ENCODE measurements at regions not wholly inside any gene's neighbourhood (a gene's known extent, or its start where the extent isn't known, plus 50 kb on each side); places are given as distances from the start of the nearest gene placed in this dataset.

DNA sequence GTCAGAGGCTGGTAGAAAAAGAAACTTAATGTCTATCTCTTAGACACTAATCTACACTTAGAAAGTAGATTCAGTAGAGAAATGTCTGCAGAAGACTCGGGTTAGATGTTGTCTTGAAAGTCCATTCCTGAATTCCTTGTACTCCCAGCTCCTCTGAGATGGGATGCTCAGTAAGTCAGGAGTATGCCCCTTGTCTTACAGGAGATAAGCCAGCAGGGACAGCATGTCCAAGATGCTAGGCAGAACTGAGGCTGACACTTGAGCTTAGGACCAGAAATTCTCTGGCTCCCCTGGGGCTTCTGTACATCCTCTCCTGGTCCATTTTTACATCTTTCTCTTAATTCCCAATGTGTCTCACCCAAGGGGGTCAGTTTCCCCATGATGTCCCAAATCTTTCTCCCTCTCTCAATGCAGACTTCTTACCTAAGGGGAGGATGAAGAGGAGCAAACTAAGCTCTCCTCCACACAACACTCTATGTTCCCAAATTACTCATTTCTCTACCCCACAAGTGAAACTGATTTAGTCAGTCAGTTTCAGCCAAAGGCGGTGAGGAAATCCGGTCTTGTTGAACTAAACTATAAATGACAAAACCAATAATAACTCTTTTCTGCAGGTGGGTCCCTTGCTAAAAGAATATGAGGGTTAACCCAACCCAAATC is 558.2 kb upstream of the DIPK2B start:
- dilution Hi-C loops (cut with HindIII; ENCODE audit: low sequenced_read_pairs, unreplicated experiment) (no loop called here), in situ Hi-C loops (cut with MboI; ENCODE audit: low sequenced_read_pairs) (no loop called here), intact Hi-C loops (cut with micrococcal nuclease) (no loop called here)
- H3K9me1 ChIP-seq (ENCODE audit: insufficient read depth, low read length) = no peaks in the 10 kb centered on the region
- ATAC-seq (ENCODE audit: low read depth) (peak; percentile 34), DNase-seq (peak; percentile 49)
- POLR2A ChIA-PET (ENCODE audit: unreplicated experiment) = interaction anchor here (0.8 kb wide), 1 partner anchor 11 kb away, joined by 6 read pairs; no protein-coding TSS in a partner anchor
- H4K5ac ChIP-seq (ENCODE audit: low read depth, low read length) = peak overlapping the region; percentile 76; the same call in 1 of the 2 replicates
- peak overlapping the region; percentile 88 for H3K4ac ChIP-seq (ENCODE audit: low read depth, low read length)
- H2BK15ac ChIP-seq (ENCODE audit: low read depth, low read length) = peak overlapping the region; percentile 40; the same call in 1 of the 3 replicates
- H3K79me1 ChIP-seq (ENCODE audit: low read depth in 1 of 2, low read length in 2 of 2) = no peaks in the 10 kb centered on the region; a peak in 3 of 4 replicates
- no peak overlapping the region for H3K4me3 ChIP-seq (ENCODE audit: insufficient read depth, low read depth, low read length)
- no peaks in the 10 kb centered on the region for H3K27me3 ChIP-seq (ENCODE audit: control insufficient read depth, insufficient read depth, low read length)
- TF ChIP-seq POLR2A (IDR thresholded peaks at IDR 0.05; ENCODE audit: low read depth, low read length) (peak; percentile 57; the same call in 1 of the 2 replicates), SMC3 (IDR thresholded peaks at IDR 0.05; ENCODE audit: low read depth, low read length) (no peak)
- no TSS peak for BruUV-seq (replicated peaks)
- H4K91ac ChIP-seq (ENCODE audit: insufficient read depth, low read depth, low read length) = peak overlapping the region; percentile 76
- peak overlapping the region; percentile 74 for H3K23ac ChIP-seq (ENCODE audit: low read depth, low read length)
- peak overlapping the region; percentile 78 for H3K4me2 ChIP-seq (ENCODE audit: low read depth, low read length)
- CTCF ChIA-PET = interaction anchor here (0.5 to 1.4 kb wide), 3 partner anchors 11 to 689 kb away, joined by 3 to 7 read pairs (median 6); no protein-coding TSS in a partner anchor
- no peaks in the 10 kb centered on the region for H3K9me3 ChIP-seq (ENCODE audit: control insufficient read depth, insufficient read depth, low read length)
- peak overlapping the region; percentile 59 for H2AK5ac ChIP-seq (ENCODE audit: low read depth, low read length)
- H2BK5ac ChIP-seq (ENCODE audit: low read depth, low read length, poor library complexity, severe bottlenecking) = peak overlapping the region; percentile 92
- peak overlapping the region; percentile 56 for H3K9ac ChIP-seq (ENCODE audit: low read depth, low read length)
- peak overlapping the region; percentile 94 for H3K27ac ChIP-seq (ENCODE audit: insufficient read depth, low read length)
- peak overlapping the region; percentile 72; the same call in 1 of the 2 replicates for H2BK20ac ChIP-seq (ENCODE audit: low read depth, low read length)
- H3K14ac ChIP-seq (replicated peaks; ENCODE audit: low read depth, low read length) = peak overlapping the region; percentile 85
- peak overlapping the region; percentile 81 for H2BK120ac ChIP-seq (ENCODE audit: low read depth, low read length)
- peaks cover 47% of the 10 kb centered on the region for H4K20me1 ChIP-seq (ENCODE audit: insufficient read depth, low read length)
- H3K18ac ChIP-seq (ENCODE audit: low read depth, low read length) = peak overlapping the region; percentile 71; the same call in 1 of the 2 replicates
- H2AFZ ChIP-seq (replicated peaks; ENCODE audit: low read length, poor library complexity) = no peak overlapping the region
- no CpG with 5 or more reads among the region's 3 CpGs for WGBS, 2 experiments (ENCODE audit: extremely low coverage in 2 of 2, insufficient read length in 1 of 2)
- peaks cover 11% of the 10 kb centered on the region for H3K4me1 ChIP-seq (ENCODE audit: control insufficient read depth, insufficient read depth, low read length)
- no peak overlapping the region for H2AK9ac ChIP-seq (replicated peaks; ENCODE audit: low read depth, low read length, poor library complexity)
- peak overlapping the region; percentile 16 to 68; a peak in 3 of 4 replicates for H4K8ac ChIP-seq (ENCODE audit: low read depth in 2 of 2, low read length in 2 of 2)
- peak overlapping the region; percentile 46 for H3K56ac ChIP-seq (ENCODE audit: extremely low read depth, insufficient read depth, low read length)
- peaks cover 23% of the 10 kb centered on the region for H3K36me3 ChIP-seq (ENCODE audit: control insufficient read depth, insufficient read depth, low read length)

Data from IMR-90 (cell line).